ENCODE measurements at regions not wholly inside any gene's neighbourhood (a gene's known extent, or its start where the extent isn't known, plus 50 kb on each side); places are given as distances from the start of the nearest gene placed in this dataset.

- TF ChIP-seq ZFX (IDR thresholded peaks at IDR 0.05), result no peak
- no peak for TF ChIP-seq CTCF (conservative IDR thresholded peaks at IDR 0.05)
- H3K27ac ChIP-seq, result no peak overlapping the region
Measured at GRCh38 chr16:55008836-55009510, 78.3 kb downstream of the IRX5 start.

- H3K27ac ChIP-seq, result no peak overlapping the region
- TF ChIP-seq CTCF (conservative IDR thresholded peaks at IDR 0.05), result no peak
- no peak for TF ChIP-seq ZFX (IDR thresholded peaks at IDR 0.05)
Measured at GRCh38 chr16:55009581-55009980, 78.9 kb downstream of the IRX5 start.

- TF ChIP-seq CTCF (conservative IDR thresholded peaks at IDR 0.05) (no peak), ZFX (IDR thresholded peaks at IDR 0.05) (no peak)
- no peak overlapping the region for H3K27ac ChIP-seq
Measured at GRCh38 chr16:55010492-55011160, 80.0 kb downstream of the IRX5 start.

- TF ChIP-seq ZFX (IDR thresholded peaks at IDR 0.05) (no peak), CTCF (conservative IDR thresholded peaks at IDR 0.05) (no peak)
- no peak overlapping the region for H3K27ac ChIP-seq
Measured at GRCh38 chr16:55012362-55012761, 81.7 kb downstream of the IRX5 start.

GRCh38 chr16:55012793-55013192 lies 82.1 kb downstream of the IRX5 start:
- TF ChIP-seq ZFX (IDR thresholded peaks at IDR 0.05) (no peak), CTCF (conservative IDR thresholded peaks at IDR 0.05) (no peak)
- H3K27ac ChIP-seq, result no peak overlapping the region

- no peak overlapping the region for H3K27ac ChIP-seq
- no peak for TF ChIP-seq ZFX (IDR thresholded peaks at IDR 0.05)
- TF ChIP-seq CTCF (conservative IDR thresholded peaks at IDR 0.05), result no peak
Measured at GRCh38 chr16:55014022-55014421, 83.4 kb downstream of the IRX5 start.

- no peak for TF ChIP-seq ZFX (IDR thresholded peaks at IDR 0.05)
- no peak for TF ChIP-seq CTCF (conservative IDR thresholded peaks at IDR 0.05)
- H3K27ac ChIP-seq, result no peak overlapping the region
Measured at GRCh38 chr16:55015181-55015913, 84.7 kb downstream of the IRX5 start.
